HG03432 (cell line): ENCODE measurements at regions not wholly inside any gene's neighbourhood (a gene's known extent, or its start where the extent isn't known, plus 50 kb on each side); places are given as distances from the start of the nearest gene placed in this dataset.
"Not testable (repeated sequence)": the region's sequence is repeated elsewhere in the genome, so short reads cannot be mapped to it uniquely, and the experiment has no call there.

Experiments
- ATAC-seq: cut with Tn5 transposase; IDR thresholded peaks from one replicate; pipeline ENCODE4 v1.9.1; 2021; ENCODE audit warnings: mild to moderate bottlenecking, moderate library complexity; ENCODE audit not compliant: unreplicated experiment

DNA sequence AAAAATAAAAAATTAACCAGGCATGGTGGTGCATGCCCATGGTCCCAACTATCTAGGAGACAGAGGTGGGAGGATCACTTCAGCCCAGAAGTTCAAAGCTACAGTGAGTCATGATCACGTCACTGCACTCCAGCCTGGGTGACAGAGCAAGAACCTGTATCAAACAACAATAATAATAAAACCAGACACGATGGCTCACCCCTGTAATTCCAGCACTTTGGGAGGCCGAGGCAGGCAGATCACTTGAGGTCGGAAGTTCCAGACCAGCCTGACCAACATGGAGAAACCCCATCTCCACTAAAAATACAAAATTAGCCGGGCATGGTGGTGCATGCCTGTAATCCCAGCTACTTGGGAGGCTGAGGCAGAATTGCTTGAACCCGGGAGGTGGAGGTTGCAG is 159.4 kb downstream of the SKIDA1 start:
- ATAC-seq: not testable (repeated sequence)

- no peak for ATAC-seq
Measured at GRCh38 chr10:21364196-21365114, 161.0 kb downstream of the SKIDA1 start.

GRCh38 chr10:21363731-21364104 is 161.8 kb downstream of the SKIDA1 start:
- no peak for ATAC-seq

DNA sequence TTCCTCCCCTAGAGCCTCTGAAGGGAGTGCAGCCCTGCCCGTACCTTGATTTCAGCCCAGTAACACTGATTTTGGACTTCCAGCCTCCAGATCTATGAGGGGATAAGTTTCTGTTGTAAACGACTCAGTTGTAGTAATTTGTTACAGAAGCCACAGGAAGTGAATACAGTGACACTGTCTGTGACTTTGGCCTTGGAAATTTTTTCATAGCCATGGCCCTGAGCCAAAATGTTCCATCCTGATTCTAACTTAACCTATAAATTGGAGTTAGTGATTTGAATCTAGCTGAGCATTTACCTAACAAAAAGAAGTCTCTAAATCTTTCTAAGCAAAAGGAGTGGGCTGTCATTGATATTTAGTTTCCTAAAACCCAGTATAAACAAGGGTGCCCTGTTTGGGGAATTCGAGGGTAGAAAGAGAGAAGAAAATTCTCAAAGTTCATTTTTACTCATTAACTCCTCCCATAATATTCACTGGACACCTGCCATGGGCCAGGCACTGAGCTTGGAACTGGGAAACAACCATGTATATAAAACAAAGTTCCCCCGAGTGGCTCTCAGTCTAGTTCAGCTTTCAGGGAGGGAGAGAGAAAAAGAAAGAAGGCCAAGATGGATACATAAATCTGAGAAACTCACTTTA is 162.3 kb downstream of the SKIDA1 start:
- ATAC-seq: no peak

- ATAC-seq: no peak
Measured at GRCh38 chr10:21359202-21359601, 166.3 kb downstream of the SKIDA1 start.

DNA sequence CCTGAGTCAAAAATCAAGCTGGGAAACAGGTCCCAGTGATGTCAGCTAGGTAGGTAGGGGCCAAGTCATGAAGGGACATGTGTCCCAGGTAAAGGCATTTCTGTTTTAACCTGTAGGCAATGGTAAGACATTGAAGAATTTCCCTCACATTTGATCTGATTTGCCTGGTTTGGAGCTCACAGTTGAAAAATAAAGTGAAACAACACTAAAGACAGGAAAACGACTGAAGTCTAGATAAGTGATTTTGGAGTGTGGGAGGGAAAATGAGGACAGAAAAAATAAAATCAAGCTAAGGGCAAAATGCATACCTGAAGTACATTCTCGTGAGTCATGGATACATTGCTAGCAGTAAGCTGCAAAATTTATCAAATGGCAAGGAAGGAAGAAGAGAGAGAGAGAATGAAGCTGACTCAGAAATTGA is 169.9 kb downstream of the SKIDA1 start:
- ATAC-seq: no peak

- ATAC-seq: peak; percentile 52
Measured at GRCh38 chr10:21352886-21353285, 172.6 kb downstream of the SKIDA1 start.

- not testable (repeated sequence) for ATAC-seq
Measured at GRCh38 chr10:21351594-21351993, 173.9 kb downstream of the SKIDA1 start.

GRCh38 chr10:21349912-21350286 is 175.6 kb downstream of the SKIDA1 start:
- ATAC-seq: no peak

- no peak for ATAC-seq
Measured at GRCh38 chr10:21347785-21348170, 177.7 kb downstream of the SKIDA1 start.

- ATAC-seq: no peak
Measured at GRCh38 chr10:21347043-21347784, 178.3 kb downstream of the SKIDA1 start.

- ATAC-seq: no peak
Measured at GRCh38 chr10:21343087-21343486, 182.4 kb downstream of the SKIDA1 start.

DNA sequence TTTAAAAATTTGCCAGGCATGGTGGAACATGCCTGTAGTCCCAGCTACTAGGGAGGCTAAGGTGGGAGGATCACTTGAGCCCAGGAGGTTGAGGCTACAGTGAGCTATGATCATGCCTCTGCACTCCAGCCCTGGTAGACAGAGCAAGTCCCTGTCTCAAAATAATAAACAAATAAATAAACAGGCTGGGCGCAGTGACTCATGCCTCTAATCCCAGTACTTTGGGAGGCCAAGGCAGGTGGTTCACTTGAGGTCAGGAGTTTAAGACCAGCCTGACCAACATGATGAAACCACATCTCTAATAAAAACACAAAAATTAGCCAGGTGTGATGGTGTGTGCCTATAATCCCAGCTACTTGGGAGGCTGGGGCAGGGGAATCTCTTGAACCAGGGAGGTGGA is 183.0 kb downstream of the SKIDA1 start:
- not testable (repeated sequence) for ATAC-seq

DNA sequence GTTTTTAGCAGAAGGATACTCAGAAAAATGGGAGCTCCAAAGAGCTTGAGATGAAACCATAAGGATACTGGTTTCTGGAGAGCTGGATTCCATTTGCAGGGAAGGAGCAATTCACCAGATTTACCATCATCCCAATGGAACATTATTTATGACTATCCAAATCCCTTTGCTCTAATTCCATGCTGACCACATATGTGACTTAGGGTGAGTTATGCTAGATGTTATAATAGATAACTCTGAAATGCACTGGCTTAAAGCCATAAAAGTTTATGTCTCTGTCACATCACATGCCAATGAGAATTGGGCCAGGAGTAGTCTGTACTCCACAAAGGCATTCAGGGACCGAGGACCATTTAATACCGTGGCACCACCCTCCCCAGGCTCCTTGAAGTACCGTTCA is 185.2 kb downstream of the SKIDA1 start:
- ATAC-seq: no peak

DNA sequence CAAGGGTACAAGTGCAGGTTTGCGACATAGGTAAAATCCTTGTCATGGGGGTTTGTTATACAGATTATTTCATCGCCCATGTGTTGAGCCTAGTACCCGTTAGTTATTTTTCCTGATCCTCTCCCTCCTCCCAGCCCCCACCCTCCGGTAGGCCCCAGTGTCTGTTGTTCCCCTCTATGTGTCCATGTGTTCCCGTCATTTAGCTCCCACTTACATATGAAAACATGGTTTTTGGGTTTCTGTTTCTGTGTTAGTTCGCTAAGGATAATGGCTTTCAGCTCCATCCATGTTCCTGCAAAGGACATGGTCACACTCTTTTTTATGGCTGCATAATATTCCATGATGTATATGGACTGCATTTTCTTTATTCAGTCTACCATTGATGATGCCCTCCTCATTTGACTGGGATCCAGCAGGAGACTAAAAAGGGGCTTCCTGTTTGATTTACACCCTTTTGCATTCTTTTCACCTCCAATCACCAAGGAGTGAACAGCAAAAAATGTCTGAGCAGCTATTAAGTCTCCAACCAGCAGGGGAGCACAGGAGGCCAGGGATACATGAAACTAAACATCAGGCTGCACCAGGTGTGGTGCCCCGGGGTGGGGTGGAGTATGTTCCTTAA is 188.2 kb downstream of the SKIDA1 start:
- no peak for ATAC-seq

GRCh38 chr10:21336476-21337170 is 188.9 kb downstream of the SKIDA1 start:
- no peak for ATAC-seq

DNA sequence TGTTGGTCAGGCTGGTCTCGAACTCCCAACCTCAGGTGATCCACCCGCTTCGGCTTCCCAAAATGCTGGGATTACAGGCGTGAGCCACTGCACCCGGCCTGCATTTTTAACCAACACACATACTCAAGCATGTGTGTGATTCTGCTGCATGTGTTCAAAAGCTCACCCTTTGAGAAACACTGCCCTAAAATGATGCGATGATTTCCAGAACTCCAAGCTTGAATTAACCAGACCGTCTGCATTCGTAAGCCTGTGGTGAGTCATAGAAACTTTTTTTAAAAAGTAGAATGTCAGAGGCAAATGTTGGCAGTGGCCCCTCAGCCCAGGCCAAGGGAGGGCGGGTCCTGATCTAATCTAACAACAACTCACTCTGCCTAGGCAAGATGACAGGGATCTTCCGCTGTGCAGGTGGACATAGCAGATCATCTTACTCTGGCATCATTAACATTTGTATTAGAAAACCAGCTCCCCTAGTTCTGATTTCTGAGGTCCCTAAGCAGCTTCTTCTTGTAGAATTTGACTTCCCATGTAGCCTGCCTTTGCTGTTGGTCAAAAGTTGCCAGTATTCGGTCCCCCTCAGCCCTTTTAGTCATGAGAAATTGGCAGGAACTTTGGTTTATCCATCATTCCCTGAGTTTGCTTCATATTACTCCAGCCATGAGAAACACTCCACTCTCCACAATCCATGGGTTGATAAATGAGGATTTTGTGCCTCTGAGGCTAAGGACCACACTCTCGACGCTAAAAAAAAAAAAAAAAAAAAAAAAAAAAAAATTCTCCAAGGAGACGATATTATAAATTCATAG is 190.4 kb downstream of the SKIDA1 start:
- no peak for ATAC-seq

DNA sequence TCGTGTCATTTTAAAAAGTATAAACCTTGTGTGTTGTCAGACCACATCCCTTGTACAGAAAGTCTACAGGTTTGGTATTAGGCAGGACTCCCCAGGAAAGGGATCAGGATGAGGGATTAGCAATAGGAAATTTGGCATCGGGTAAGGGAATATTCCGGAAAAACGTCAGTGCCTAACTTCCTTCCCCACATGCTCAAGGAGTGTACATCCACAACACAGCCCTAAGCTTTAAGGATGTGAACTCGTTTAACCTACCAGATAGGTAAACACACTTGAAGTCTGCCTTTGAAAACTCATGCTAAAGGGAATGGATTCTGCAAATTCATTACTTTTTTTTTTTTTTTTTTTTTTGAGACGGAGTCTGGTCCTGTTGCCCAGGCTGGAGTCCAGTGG is 194.9 kb downstream of the SKIDA1 start:
- no peak for ATAC-seq

DNA sequence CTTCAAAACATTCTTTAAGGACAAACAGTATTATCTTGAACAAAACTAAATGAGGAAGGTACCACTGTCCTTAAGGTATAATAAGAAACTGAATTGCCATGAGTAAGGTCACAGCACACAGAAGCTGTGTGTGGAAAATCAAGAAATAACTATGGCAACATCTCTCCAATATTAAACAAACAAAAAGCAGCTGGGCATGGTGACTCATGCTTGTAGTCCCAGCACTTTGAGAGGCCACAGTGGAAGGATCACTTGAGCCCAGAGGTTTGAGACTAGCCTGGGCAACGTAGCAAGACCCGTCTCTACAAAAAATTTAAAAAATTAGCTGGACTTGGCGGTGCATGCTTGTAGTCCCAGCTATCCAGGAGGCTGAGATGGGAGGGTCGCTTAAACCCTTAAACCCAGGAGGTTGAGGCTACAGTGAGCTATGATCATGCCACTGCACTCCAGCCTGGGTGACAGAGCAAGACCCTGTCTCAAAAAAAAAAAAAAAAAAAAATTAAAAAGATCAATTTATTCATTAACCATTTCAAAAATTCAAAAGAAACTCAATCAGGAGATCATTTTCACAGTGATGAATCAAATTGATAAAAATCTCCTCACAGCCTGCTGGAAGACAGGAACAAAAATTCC is 195.4 kb downstream of the SKIDA1 start:
- no peak for ATAC-seq
